Lung (tissue), 11 donors: ENCODE measurements at regions not wholly inside any gene's neighbourhood (a gene's known extent, or its start where the extent isn't known, plus 50 kb on each side); places are given as distances from the start of the nearest gene placed in this dataset.
"Not testable (repeated sequence)": the region's sequence is repeated elsewhere in the genome, so short reads cannot be mapped to it uniquely, and the experiment has no call there.

ENCODE experiments used
- ATAC-seq: fragments of 200-7000 bp; cut with Tn5 transposase; one replicate; pipeline ENCODE4 v1.9.1; 2020; ENCODE audit warnings: moderate number of reproducible peaks; ENCODE audit not compliant: insufficient read depth, low FRiP score
- DNase-seq, 3 donors: peaks; one replicate each; pipeline ENCODE4 v3.0.0-alpha.2; 2013 to 2017
- H3K27ac ChIP-seq, 2 donors: one replicate each; pipeline ENCODE4 v1.5.1; 2013; ENCODE audit warnings: mild to moderate bottlenecking in 2 of 2, moderate library complexity in 2 of 2, control low read depth in 1 of 2, inconsistent platforms in 1 of 2, low read depth in 1 of 2, low read length in 1 of 2
- H3K27me3 ChIP-seq, 3 donors: one replicate each; pipeline ENCODE4 v1.5.1; 2013; ENCODE audit warnings: low read length in 2 of 3; ENCODE audit not compliant: control insufficient read depth in 3 of 3, insufficient read depth in 3 of 3
- H3K36me3 ChIP-seq, 4 donors: one replicate each; pipeline ENCODE4 v1.5.1; 2013; ENCODE audit warnings: low read length in 4 of 4, mild to moderate bottlenecking in 1 of 4, moderate library complexity in 1 of 4; ENCODE audit not compliant: control insufficient read depth in 4 of 4, insufficient read depth in 4 of 4
- H3K4me1 ChIP-seq, 5 donors: one replicate each; pipeline ENCODE4 v1.5.1; 2013; ENCODE audit warnings: low read length in 5 of 5, mild to moderate bottlenecking in 2 of 5, moderate library complexity in 1 of 5; ENCODE audit not compliant: control insufficient read depth in 5 of 5, insufficient read depth in 5 of 5
- H3K4me3 ChIP-seq: one replicate; pipeline ENCODE4 v1.5.1; 2013; ENCODE audit warnings: mild to moderate bottlenecking, control low read depth, moderate library complexity
- H3K9ac ChIP-seq, 2 donors: one replicate each; pipeline ENCODE4 v1.5.1; 2013; ENCODE audit warnings: low read length in 2 of 2, control low read depth in 1 of 2; ENCODE audit not compliant: insufficient read depth in 1 of 2
- H3K9me3 ChIP-seq, 4 donors: one replicate each; pipeline ENCODE4 v1.5.1; 2013; ENCODE audit warnings: low read length in 3 of 4, mild to moderate bottlenecking in 1 of 4, moderate library complexity in 1 of 4; ENCODE audit not compliant: control insufficient read depth in 4 of 4, insufficient read depth in 3 of 4
- WGBS, 2 donors: extraction: QIAGEN DNeasy Blood & Tissue Kit; methylation state at CpG; one replicate each; pipeline ENCODE4 v1.1.7; 2013; 5-methylcytosine and 5-hydroxymethylcytosine counted together
- TF ChIP-seq, protein P1 (sequence below): IDR thresholded peaks from 2 replicates; pipeline ENCODE4 v1.5.1; 2012; ENCODE audit warnings: mild to moderate bottlenecking; ENCODE audit errors: control extremely low read depth, extremely low read depth
- donor health status: control.
- donor health status: control.
- donor health status: Bipolar disorder and iron deficiency.
- donor health status: healthy.
- donor health status: DM: yes; HTN: yes; CAD: no.

GRCh38 chr4:145276050-145276449 lies 95.7 kb upstream of the OTUD4 start:
- TF ChIP-seq, protein P1, sequence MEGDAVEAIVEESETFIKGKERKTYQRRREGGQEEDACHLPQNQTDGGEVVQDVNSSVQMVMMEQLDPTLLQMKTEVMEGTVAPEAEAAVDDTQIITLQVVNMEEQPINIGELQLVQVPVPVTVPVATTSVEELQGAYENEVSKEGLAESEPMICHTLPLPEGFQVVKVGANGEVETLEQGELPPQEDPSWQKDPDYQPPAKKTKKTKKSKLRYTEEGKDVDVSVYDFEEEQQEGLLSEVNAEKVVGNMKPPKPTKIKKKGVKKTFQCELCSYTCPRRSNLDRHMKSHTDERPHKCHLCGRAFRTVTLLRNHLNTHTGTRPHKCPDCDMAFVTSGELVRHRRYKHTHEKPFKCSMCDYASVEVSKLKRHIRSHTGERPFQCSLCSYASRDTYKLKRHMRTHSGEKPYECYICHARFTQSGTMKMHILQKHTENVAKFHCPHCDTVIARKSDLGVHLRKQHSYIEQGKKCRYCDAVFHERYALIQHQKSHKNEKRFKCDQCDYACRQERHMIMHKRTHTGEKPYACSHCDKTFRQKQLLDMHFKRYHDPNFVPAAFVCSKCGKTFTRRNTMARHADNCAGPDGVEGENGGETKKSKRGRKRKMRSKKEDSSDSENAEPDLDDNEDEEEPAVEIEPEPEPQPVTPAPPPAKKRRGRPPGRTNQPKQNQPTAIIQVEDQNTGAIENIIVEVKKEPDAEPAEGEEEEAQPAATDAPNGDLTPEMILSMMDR = no peak
- no peak for DNase-seq
- Histone ChIP-seq H3K9me3 (peaks cover 0 to 4% (median under 1%) of the 10 kb centered on the region in 4 donors), H3K4me1 (peaks cover 0 to 14% (median 0%) of the 10 kb centered on the region in 5 donors), H3K36me3 (no peaks in the 10 kb centered on the region), H3K4me3 (no peak overlapping the region), H3K27ac (no peak overlapping the region), H3K9ac (no peak overlapping the region), H3K27me3 (no peaks in the 10 kb centered on the region)
- no peak for ATAC-seq
- WGBS, 2 donors = 72 to 89% methylated on average over 4 of the region's 4 CpGs

DNA sequence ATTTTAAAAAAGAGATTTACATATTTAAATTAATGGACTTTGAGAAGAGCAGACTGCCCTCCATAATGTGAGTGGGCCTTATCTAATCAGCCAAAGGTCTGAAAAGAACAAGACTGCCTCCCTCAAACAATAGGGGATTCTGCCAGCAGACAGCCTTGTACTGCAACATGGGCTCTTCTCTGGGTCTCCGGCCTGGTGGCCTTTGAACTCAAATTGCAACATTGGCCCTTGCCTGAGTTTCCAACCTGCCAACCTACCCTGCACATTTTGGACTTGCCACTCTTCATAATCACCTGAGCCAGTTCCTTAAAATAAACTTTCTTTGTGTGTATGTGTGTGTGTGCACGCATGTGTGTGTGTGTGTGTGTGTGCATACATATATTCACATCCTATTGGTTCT lies 90.8 kb upstream of the OTUD4 start:
- H3K27me3 ChIP-seq = no peaks in the 10 kb centered on the region
- H3K4me1 ChIP-seq = no peaks in the 10 kb centered on the region
- TF ChIP-seq, protein P1 = no peak
- DNase-seq (no peak), ATAC-seq (no peak)
- H3K9ac ChIP-seq = no peak overlapping the region
- peaks cover 0 to 4% (median under 1%) of the 10 kb centered on the region in 4 donors for H3K9me3 ChIP-seq
- H3K4me3 ChIP-seq = no peak overlapping the region
- WGBS, 2 donors = 42 to 95% methylated on average over 2 of the region's 2 CpGs
- no peak overlapping the region for H3K27ac ChIP-seq
- no peaks in the 10 kb centered on the region for H3K36me3 ChIP-seq

DNA sequence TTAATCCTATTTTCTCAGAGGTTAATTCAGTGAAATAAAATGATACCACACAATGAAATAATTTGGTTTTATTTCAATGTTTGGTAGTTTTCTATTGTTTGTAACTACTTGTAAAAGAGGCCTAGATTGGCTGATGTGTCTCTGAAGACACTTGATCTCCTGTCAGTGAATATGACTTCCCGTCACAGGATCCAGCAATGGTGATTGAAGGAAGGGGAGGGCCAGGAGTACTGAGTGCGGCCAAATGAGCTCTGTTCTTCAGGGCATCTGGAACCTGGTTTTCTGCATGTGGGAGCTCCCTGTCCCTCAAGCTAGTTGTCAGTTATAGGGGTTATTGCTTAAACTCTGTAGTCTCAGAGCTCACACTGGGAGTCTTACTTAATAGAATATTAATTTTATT lies 86.5 kb upstream of the OTUD4 start:
- Histone ChIP-seq H3K4me1 (no peaks in the 10 kb centered on the region), H3K27me3 (no peaks in the 10 kb centered on the region), H3K9me3 (no peaks in the 10 kb centered on the region), H3K4me3 (no peak overlapping the region), H3K27ac (no peak overlapping the region), H3K36me3 (no peaks in the 10 kb centered on the region), H3K9ac (no peak overlapping the region)
- ATAC-seq = no peak
- whole genome bisulfite sequencing, 2 donors = 41 to 45% methylated on average over 2 of the region's 2 CpGs
- DNase-seq = no peak
- TF ChIP-seq, protein P1 = no peak

DNA sequence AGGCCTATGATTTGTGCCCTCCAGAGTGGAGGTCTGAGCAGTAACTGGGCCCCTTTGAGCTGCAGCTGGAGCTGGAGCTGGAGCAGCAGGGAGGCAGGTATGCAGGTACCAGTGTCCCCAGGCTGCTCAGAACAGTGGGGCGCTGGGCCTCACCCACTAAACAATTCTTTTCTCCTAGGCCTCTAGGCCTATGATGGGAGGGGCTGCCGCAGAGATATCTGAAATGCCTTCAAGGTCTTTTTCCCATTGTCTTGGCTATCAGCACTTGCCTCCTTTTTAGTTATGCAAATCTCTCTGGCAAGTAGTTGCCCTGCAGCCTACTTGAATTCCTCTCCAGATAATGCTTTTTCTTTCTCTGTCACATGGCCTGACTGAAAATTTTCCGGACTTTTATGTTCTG lies 79.7 kb upstream of the OTUD4 start:
- TF ChIP-seq, protein P1 = no peak
- DNase-seq = no peak
- Histone ChIP-seq H3K9me3 (peaks cover 0 to 4% (median 0%) of the 10 kb centered on the region in 4 donors), H3K9ac (no peak overlapping the region), H3K36me3 (no peaks in the 10 kb centered on the region), H3K4me1 (no peaks in the 10 kb centered on the region), H3K4me3 (no peak overlapping the region), H3K27ac (no peak overlapping the region), H3K27me3 (no peaks in the 10 kb centered on the region)
- no peak for ATAC-seq
- WGBS, 2 donors = 75 to 84% methylated on average over 3 of the region's 3 CpGs

- not testable (repeated sequence) for ATAC-seq, H3K4me3 ChIP-seq, H3K36me3 ChIP-seq, H3K9me3 ChIP-seq, DNase-seq, H3K27ac ChIP-seq, H3K27me3 ChIP-seq, H3K4me1 ChIP-seq, H3K9ac ChIP-seq
- 74 to 87% methylated on average over 4 of the region's 4 CpGs for WGBS, 2 donors
These were observed 74.9 kb upstream of the OTUD4 start for GRCh38 chr4:145255311-145255710.
